GM12892 (cell line): ENCODE measurements at regions not wholly inside any gene's neighbourhood (a gene's known extent, or its start where the extent isn't known, plus 50 kb on each side); places are given as distances from the start of the nearest gene placed in this dataset.

Source experiments
- POLR2A ChIP-seq: IDR thresholded peaks from 2 replicates; pipeline ENCODE4 v1.6.1; 2011; ENCODE audit warnings: low read depth, low read length, control low read depth
- POLR2AphosphoS5 ChIP-seq: IDR thresholded peaks from 2 replicates; pipeline ENCODE4 v1.6.1; 2011; ENCODE audit warnings: low read depth, low read length, control low read depth
- TAF1 ChIP-seq: IDR thresholded peaks from 2 replicates; pipeline ENCODE4 v1.6.1; 2011; ENCODE audit warnings: low read depth, mild to moderate bottlenecking, control low read depth, low read length, borderline replicate concordance

DNA sequence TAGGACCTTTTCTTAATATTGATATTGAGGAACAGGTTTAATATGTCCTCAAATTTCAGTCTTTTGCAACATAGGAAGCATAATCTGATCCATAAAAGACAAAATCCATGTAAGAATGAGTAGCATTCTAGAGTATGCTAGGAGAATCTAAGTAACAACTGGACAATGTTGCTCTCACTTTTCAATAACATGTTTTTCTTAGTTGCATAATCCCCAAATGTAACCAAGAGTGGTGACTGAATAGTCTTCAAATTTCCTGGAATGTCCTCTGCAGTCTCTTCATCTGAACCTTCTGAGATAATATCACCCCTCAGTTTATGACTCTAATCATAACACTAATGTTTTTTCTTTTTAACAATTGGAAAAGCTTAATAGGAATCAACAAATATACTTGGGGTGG is 110.0 kb upstream of the ZEB2 start:
- TF ChIP-seq TAF1 (no peak), POLR2A (no peak), POLR2AphosphoS5 (no peak)
